ENCODE measurements at regions not wholly inside any gene's neighbourhood (a gene's known extent, or its start where the extent isn't known, plus 50 kb on each side); places are given as distances from the start of the nearest gene placed in this dataset.

GRCh38 chr3:22245811-22246583, 495.0 kb upstream of the ZNF385D start:
- TF ChIP-seq FOXP2 (optimal IDR thresholded peaks at IDR 0.05; ENCODE audit: borderline replicate concordance, extremely low read depth, extremely low read length, insufficient read depth): no peak
- no peak for TF ChIP-seq REST (IDR thresholded peaks at IDR 0.05; ENCODE audit: insufficient read depth in 1 of 2, low read depth in 2 of 2, low read length in 2 of 2)
- TF ChIP-seq POLR2AphosphoS5 (IDR thresholded peaks at IDR 0.05; ENCODE audit: low read depth, low read length): no peak
- no peak for TF ChIP-seq TAF1 (IDR thresholded peaks at IDR 0.05; ENCODE audit: borderline replicate concordance, insufficient read depth, low read length)
- no peak for TF ChIP-seq SIN3A (IDR thresholded peaks at IDR 0.05; ENCODE audit: borderline replicate concordance, insufficient read depth, low read length)

GRCh38 chr3:22249658-22250057, 498.6 kb upstream of the ZNF385D start:
- TF ChIP-seq POLR2AphosphoS5 (IDR thresholded peaks at IDR 0.05; ENCODE audit: low read depth, low read length) (no peak), TAF1 (IDR thresholded peaks at IDR 0.05; ENCODE audit: borderline replicate concordance, insufficient read depth, low read length) (no peak), SIN3A (IDR thresholded peaks at IDR 0.05; ENCODE audit: borderline replicate concordance, insufficient read depth, low read length) (no peak), FOXP2 (optimal IDR thresholded peaks at IDR 0.05; ENCODE audit: borderline replicate concordance, extremely low read depth, extremely low read length, insufficient read depth) (no peak), REST (IDR thresholded peaks at IDR 0.05; ENCODE audit: insufficient read depth in 1 of 2, low read depth in 2 of 2, low read length in 2 of 2) (no peak)

- TF ChIP-seq FOXP2 (optimal IDR thresholded peaks at IDR 0.05; ENCODE audit: borderline replicate concordance, extremely low read depth, extremely low read length, insufficient read depth): no peak
- TF ChIP-seq TAF1 (IDR thresholded peaks at IDR 0.05; ENCODE audit: borderline replicate concordance, insufficient read depth, low read length): no peak
- TF ChIP-seq SIN3A (IDR thresholded peaks at IDR 0.05; ENCODE audit: borderline replicate concordance, insufficient read depth, low read length): no peak
- TF ChIP-seq POLR2AphosphoS5 (IDR thresholded peaks at IDR 0.05; ENCODE audit: low read depth, low read length): no peak
- no peak for TF ChIP-seq REST (IDR thresholded peaks at IDR 0.05; ENCODE audit: insufficient read depth in 1 of 2, low read depth in 2 of 2, low read length in 2 of 2)
Observed at GRCh38 chr3:22257252-22257651, 506.2 kb upstream of the ZNF385D start.

- TF ChIP-seq TAF1 (IDR thresholded peaks at IDR 0.05; ENCODE audit: borderline replicate concordance, insufficient read depth, low read length) (no peak), SIN3A (IDR thresholded peaks at IDR 0.05; ENCODE audit: borderline replicate concordance, insufficient read depth, low read length) (no peak), FOXP2 (optimal IDR thresholded peaks at IDR 0.05; ENCODE audit: borderline replicate concordance, extremely low read depth, extremely low read length, insufficient read depth) (no peak), REST (IDR thresholded peaks at IDR 0.05; ENCODE audit: insufficient read depth in 1 of 2, low read depth in 2 of 2, low read length in 2 of 2) (no peak), POLR2AphosphoS5 (IDR thresholded peaks at IDR 0.05; ENCODE audit: low read depth, low read length) (no peak)
Observed at GRCh38 chr3:22262386-22262785, 511.4 kb upstream of the ZNF385D start.
